22Rv1 (cell line): ENCODE measurements at regions not wholly inside any gene's neighbourhood (a gene's known extent, or its start where the extent isn't known, plus 50 kb on each side); places are given as distances from the start of the nearest gene placed in this dataset.

Experiments used
- H3K27ac ChIP-seq: fragments of 450-650 bp; 2 replicates; pipeline ENCODE4 v1.5.1; 2017
- ZFX ChIP-seq: fragments of 450-650 bp; IDR thresholded peaks from 2 replicates; pipeline ENCODE4 v1.6.1; 2017; ENCODE audit warnings: antibody characterized with exemption, borderline replicate concordance
- TF ChIP-seq, protein P1 (sequence below): fragments of 450-650 bp; IDR thresholded peaks from 2 replicates; pipeline ENCODE4 v1.5.1; 2017; ENCODE audit warnings: mild to moderate bottlenecking

DNA sequence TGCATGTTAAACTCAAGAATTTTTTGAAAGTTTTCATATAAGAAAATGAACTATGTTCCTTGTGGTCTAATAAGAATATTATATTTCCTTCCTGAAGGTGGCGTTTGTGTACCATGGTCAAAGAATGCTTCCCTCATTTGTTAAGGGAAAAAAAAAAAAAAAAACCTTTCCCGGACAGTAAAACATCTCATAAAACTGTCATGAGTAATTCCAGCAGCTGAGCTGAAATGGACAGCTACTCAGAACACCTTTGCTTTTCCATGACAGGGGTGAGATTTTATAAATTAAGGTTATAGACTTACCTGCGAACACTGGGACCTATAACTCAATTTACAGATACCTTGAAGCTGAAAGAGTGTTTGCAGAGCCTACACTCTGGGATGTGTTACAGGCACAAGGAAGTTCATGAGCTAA, 113.2 kb upstream of the RANBP3L start:
- no peak for TF ChIP-seq ZFX
- TF ChIP-seq, protein P1, sequence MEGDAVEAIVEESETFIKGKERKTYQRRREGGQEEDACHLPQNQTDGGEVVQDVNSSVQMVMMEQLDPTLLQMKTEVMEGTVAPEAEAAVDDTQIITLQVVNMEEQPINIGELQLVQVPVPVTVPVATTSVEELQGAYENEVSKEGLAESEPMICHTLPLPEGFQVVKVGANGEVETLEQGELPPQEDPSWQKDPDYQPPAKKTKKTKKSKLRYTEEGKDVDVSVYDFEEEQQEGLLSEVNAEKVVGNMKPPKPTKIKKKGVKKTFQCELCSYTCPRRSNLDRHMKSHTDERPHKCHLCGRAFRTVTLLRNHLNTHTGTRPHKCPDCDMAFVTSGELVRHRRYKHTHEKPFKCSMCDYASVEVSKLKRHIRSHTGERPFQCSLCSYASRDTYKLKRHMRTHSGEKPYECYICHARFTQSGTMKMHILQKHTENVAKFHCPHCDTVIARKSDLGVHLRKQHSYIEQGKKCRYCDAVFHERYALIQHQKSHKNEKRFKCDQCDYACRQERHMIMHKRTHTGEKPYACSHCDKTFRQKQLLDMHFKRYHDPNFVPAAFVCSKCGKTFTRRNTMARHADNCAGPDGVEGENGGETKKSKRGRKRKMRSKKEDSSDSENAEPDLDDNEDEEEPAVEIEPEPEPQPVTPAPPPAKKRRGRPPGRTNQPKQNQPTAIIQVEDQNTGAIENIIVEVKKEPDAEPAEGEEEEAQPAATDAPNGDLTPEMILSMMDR: peak; percentile 81
- no peak overlapping the region for H3K27ac ChIP-seq

DNA sequence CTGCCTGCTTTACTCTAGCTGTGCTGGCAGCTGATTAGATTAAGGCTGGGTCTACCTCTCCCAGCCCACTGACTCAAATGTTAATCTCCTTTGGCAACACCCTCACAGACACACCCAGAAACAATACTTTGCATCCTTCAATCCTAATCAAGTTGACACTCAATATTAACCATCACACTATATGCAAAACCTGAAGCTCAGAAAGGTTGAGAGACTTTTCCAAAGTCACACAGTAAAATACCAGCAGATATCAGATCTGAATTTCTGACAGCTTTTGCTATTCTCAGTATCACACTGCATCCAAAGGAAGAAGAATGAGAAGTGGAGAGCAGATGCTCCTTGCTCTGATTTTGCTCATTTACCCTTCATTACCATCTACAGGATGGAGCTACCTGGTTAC, 114.9 kb upstream of the RANBP3L start:
- H3K27ac ChIP-seq: no peak overlapping the region
- TF ChIP-seq, protein P1: no peak
- TF ChIP-seq ZFX: no peak

DNA sequence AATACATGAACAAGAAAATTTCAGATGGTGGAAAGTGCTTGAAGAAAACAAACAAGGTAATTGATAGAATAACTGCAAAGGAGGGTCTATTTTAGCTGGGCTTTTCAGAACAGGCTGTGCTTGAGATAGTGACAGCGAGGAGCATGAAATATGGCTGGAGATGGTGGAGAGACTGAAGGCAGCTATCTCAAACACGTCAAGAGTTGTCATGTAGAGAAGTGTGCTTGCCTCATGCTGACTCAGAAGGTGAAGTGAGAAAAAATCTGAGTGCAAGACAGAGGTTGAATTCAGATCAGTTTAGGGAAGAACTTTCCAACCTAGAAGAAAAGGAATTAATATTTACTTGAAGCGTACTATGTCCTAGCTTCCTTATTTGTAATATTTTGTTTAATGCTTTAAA, 115.5 kb upstream of the RANBP3L start:
- TF ChIP-seq ZFX: no peak
- TF ChIP-seq, protein P1: no peak
- H3K27ac ChIP-seq: no peak overlapping the region

DNA sequence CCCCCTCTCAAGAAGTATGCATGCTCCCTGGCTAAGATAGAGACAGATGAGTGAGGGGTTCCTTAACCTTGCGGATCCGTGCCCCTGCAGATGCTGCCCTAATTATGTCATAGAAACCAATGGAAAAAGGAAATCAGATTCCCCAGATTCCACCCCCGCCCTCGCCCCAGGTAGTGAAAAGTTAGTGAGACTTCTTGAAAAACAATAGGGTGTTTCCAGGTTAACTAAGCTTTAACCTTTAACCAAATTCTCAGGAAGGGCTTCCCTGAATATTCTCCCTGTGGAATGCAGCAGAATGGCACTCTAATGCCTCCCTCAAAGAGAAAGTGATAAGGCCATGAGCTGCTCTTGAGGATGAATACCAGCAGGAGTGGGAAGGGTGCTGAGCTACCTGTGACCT, 116.0 kb upstream of the RANBP3L start:
- no peak overlapping the region for H3K27ac ChIP-seq
- TF ChIP-seq, protein P1: no peak
- TF ChIP-seq ZFX: no peak

DNA sequence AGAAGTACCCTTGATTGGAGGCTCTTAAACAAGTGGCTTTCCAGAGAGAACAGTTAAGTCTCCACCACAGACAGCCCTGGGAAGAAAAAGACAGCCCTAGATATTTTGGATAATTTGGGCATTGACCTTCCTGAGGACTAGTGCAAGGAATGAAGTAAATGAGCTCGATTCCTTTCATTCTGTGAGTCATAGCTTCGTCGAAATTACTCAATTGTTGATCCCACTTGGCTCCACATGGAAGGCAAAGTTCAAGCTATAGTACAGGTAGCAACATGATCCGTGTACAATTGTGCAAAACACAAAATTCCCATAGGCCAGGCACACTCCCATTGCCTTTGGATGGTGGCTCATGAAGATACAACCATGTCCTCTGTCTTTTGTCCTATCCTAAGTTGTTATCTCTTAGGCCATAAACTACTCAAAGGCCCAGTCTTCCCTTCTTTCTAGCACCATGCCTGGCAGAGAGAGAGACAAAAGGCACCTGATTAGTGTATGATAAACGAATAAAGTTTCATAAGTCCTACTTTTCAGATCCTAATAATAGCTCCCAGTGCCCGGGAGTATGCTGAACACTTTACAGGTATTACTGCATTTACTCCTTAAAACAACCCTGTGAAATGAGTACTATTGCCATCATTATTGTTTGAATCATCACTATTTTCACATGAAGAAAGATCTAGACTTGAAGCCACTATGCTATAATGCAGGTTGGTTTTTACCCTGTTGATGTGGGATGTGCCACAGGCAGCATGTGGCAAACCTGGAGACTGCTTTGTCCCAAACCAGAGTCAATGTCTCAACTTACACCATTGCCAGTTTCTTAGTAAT, 116.7 kb upstream of the RANBP3L start:
- no peak overlapping the region for H3K27ac ChIP-seq
- TF ChIP-seq, protein P1: no peak
- TF ChIP-seq ZFX: no peak

DNA sequence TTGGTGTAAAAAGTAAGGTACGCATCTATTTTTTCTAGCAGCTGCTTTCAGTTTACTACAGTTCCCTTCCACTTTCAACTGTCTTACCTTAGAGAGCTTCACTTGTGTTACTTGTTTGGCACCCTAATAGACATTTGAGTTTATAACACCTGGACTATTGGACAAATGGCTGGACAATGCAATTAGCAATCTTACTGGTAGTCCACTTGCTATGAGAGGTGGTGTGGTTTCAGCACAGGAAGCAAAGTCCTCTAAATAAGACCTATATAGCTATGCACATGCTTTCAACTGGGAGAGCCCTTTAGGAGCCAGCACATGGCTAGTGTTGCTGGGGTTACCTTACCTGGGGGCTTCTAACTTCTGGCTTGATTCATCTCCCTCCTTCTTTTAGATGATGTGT, 119.6 kb upstream of the RANBP3L start:
- no peak overlapping the region for H3K27ac ChIP-seq
- no peak for TF ChIP-seq ZFX

DNA sequence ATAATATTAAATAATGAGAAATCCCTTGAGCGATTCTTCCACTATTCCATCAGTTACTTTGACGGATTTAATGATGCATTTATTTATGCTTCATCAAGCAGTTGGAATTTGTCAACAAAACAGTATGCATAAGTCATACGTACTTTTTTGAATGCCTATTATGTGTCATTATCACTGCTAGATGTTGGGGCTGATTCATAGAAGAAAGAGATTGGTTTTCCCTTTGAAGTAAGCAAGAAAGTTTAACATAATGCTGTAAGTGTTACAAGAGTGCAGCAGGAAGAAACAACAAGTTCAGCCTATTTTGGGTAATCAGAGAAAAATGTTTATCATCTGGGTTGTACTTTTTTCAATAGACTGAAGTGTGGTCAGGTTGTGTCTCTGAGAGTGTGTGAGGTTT, 121.2 kb upstream of the RANBP3L start:
- TF ChIP-seq, protein P1: no peak
- no peak for TF ChIP-seq ZFX
- H3K27ac ChIP-seq: no peak overlapping the region
